Endodermal cell (in vitro differentiated cells): ENCODE measurements at regions not wholly inside any gene's neighbourhood (a gene's known extent, or its start where the extent isn't known, plus 50 kb on each side); places are given as distances from the start of the nearest gene placed in this dataset.

Experiments
- DNase-seq: peaks from one replicate; pipeline ENCODE4 v3.0.0-alpha.2; 2017
- H3K27ac ChIP-seq: 2 replicates; pipeline ENCODE4 v1.5.1; 2013; ENCODE audit warnings: mild to moderate bottlenecking, low read depth, low read length, moderate library complexity
- H3K27me3 ChIP-seq: 2 replicates; pipeline ENCODE4 v1.6.1; 2013; ENCODE audit warnings: mild to moderate bottlenecking, low read length, moderate library complexity; ENCODE audit not compliant: insufficient read depth, control insufficient read depth, poor library complexity, severe bottlenecking
- H3K36me3 ChIP-seq: 2 replicates; pipeline ENCODE4 v1.7.0; 2013; ENCODE audit warnings: mild to moderate bottlenecking, low read length, moderate library complexity; ENCODE audit not compliant: control insufficient read depth, insufficient read depth
- H3K4me1 ChIP-seq: one replicate; pipeline ENCODE4 v1.7.0; 2013; ENCODE audit warnings: low read length; ENCODE audit not compliant: control insufficient read depth, insufficient read depth
- H3K4me3 ChIP-seq: 2 replicates; pipeline ENCODE4 v1.5.1; 2013; ENCODE audit warnings: mild to moderate bottlenecking, low read length, moderate library complexity
- H3K9ac ChIP-seq: 2 replicates; pipeline ENCODE4 v1.6.1; 2013; ENCODE audit warnings: mild to moderate bottlenecking, low read length, moderate library complexity; ENCODE audit not compliant: poor library complexity, severe bottlenecking; ENCODE audit errors: extremely low read depth
- H3K9me3 ChIP-seq: 2 replicates; pipeline ENCODE4 v1.6.1; 2013; ENCODE audit warnings: mild to moderate bottlenecking, low read length, moderate library complexity; ENCODE audit not compliant: control insufficient read depth
- H3K27ac Mint-ChIP-seq: 2 replicates; pipeline ENCODE4 v1.8.0; 2020; ENCODE audit warnings: mixed read lengths
- H3K27me3 Mint-ChIP-seq: 2 replicates; pipeline ENCODE4 v1.8.0; 2021; ENCODE audit warnings: mild to moderate bottlenecking, mixed read lengths; ENCODE audit not compliant: insufficient read depth
- H3K36me3 Mint-ChIP-seq: 2 replicates; pipeline ENCODE4 v1.8.0; 2020; ENCODE audit warnings: low read depth, mixed read lengths
- H3K4me1 Mint-ChIP-seq: 2 replicates; pipeline ENCODE4 v1.8.0; 2020; ENCODE audit warnings: mixed read lengths
- H3K4me3 Mint-ChIP-seq: 2 replicates; pipeline ENCODE4 v1.8.0; 2020; ENCODE audit warnings: mild to moderate bottlenecking, moderate library complexity, mixed read lengths
- H3K9me3 Mint-ChIP-seq: 2 replicates; pipeline ENCODE4 v1.8.0; 2020; ENCODE audit warnings: mild to moderate bottlenecking, mixed read lengths
- CTCF ChIP-seq: fragments of 200-600 bp; sonication (generic); conservative IDR thresholded peaks from 2 replicates; pipeline ENCODE4 v1.5.0; 2021; ENCODE audit warnings: antibody characterized with exemption, mild to moderate bottlenecking
- whole genome bisulfite sequencing, 2 experiments: methylation state at CpG; one replicate each; pipeline versions ENCODE4 v1.1.5 to v1.1.7; 2013; ENCODE audit warnings: missing lambda C conversion rate in 2 of 2, mixed read lengths in 1 of 2; ENCODE audit not compliant: insufficient coverage in 1 of 2, insufficient read length in 1 of 2; 5-methylcytosine and 5-hydroxymethylcytosine counted together

DNA sequence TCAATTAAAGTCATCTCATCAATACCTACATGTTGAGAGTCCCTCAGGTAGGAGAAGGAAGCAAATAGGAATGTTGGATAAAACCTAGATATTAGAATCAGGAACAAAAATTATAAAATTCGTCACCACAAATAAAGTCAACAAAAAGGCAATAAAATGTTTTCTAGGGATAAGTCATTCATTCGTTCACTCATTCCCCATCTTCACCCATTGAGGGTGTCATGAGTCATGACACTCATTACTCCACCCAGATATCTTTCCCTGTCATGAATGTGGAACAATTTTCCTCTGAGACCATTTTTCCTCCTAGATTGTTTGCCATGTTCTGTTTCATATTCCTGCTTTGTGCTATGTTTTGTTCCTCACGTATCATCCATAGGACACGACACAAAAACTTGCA is 50.9 kb upstream of the OLIG3 start:
- Histone ChIP-seq H3K4me3 (no peak overlapping the region), H3K9me3 (no peaks in the 10 kb centered on the region), H3K27me3 (no peaks in the 10 kb centered on the region), H3K4me1 (peaks cover 10% of the 10 kb centered on the region), H3K36me3 (no peaks in the 10 kb centered on the region), H3K9ac (no peak overlapping the region), H3K27ac (no peak overlapping the region)
- H3K9me3 Mint-ChIP-seq = no peaks in the 10 kb centered on the region
- no peak for TF ChIP-seq CTCF
- no peak overlapping the region for H3K4me3 Mint-ChIP-seq
- H3K4me1 Mint-ChIP-seq = peaks cover 30% of the 10 kb centered on the region
- DNase-seq = no peak
- no peak overlapping the region for H3K27ac Mint-ChIP-seq
- H3K27me3 Mint-ChIP-seq = peaks cover 5% of the 10 kb centered on the region
- 87 to 92% methylated on average over 1 to 4 of the region's 4 CpGs for WGBS, 2 experiments
- H3K36me3 Mint-ChIP-seq = no peaks in the 10 kb centered on the region

- Mint-ChIP-seq H3K27ac (no peak overlapping the region), H3K4me3 (no peak overlapping the region), H3K4me1 (peaks cover 13% of the 10 kb centered on the region), H3K36me3 (no peaks in the 10 kb centered on the region), H3K9me3 (no peaks in the 10 kb centered on the region), H3K27me3 (peaks cover 6% of the 10 kb centered on the region)
- no peaks in the 10 kb centered on the region for H3K4me1 ChIP-seq
- TF ChIP-seq CTCF = no peak
- no peak overlapping the region for H3K9ac ChIP-seq
- no peak overlapping the region for H3K4me3 ChIP-seq
- no peak overlapping the region for H3K27ac ChIP-seq
- no peaks in the 10 kb centered on the region for H3K27me3 ChIP-seq
- no peak for DNase-seq
- no peaks in the 10 kb centered on the region for H3K9me3 ChIP-seq
- WGBS, 2 experiments = 22% methylated on average over 1 of the region's 1 CpG; no CpG with 5 or more reads in 1 of the 2 experiments
- no peaks in the 10 kb centered on the region for H3K36me3 ChIP-seq
These were observed 53.0 kb upstream of the OLIG3 start for GRCh38 chr6:137547186-137547585.

GRCh38 chr6:137547601-137548000 is 53.4 kb upstream of the OLIG3 start:
- no peak overlapping the region for H3K9ac ChIP-seq
- no peaks in the 10 kb centered on the region for H3K9me3 Mint-ChIP-seq
- no peaks in the 10 kb centered on the region for H3K9me3 ChIP-seq
- H3K27ac ChIP-seq = no peak overlapping the region
- no peaks in the 10 kb centered on the region for H3K4me1 ChIP-seq
- H3K4me3 Mint-ChIP-seq = no peak overlapping the region
- peaks cover 9% of the 10 kb centered on the region for H3K4me1 Mint-ChIP-seq
- no peaks in the 10 kb centered on the region for H3K36me3 Mint-ChIP-seq
- peaks cover 6% of the 10 kb centered on the region for H3K27me3 Mint-ChIP-seq
- 73 to 83% methylated on average over 1 of the region's 1 CpG for WGBS, 2 experiments
- no peaks in the 10 kb centered on the region for H3K36me3 ChIP-seq
- TF ChIP-seq CTCF = no peak
- no peak overlapping the region for H3K27ac Mint-ChIP-seq
- DNase-seq = no peak
- H3K27me3 ChIP-seq = no peaks in the 10 kb centered on the region
- H3K4me3 ChIP-seq = no peak overlapping the region
